ENCODE measurements at regions not wholly inside any gene's neighbourhood (a gene's known extent, or its start where the extent isn't known, plus 50 kb on each side); places are given as distances from the start of the nearest gene placed in this dataset.

DNA sequence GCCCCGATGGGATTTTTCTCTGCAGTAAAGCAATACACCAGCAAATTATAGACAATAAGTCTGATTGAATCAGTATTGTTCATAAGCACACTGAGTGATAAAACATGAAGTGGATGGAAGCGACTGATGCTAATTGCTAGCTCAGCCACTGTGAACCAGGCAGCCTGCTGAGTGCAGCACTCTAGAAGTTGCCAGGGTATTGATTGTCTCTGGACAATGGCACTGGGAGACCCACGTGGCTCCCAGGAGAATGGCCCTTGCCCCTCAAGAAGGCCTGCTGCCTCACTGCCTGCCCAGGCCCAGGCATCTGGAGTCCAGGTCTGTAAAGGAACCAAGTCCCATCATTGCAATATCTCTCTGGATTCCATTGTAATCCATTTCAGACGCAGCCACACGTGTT, 80.4 kb upstream of the TCERG1L start:
- WGBS, 3 donors: 83 to 93% (median 86%) methylated on average over 5 of the region's 5 CpGs
- no peaks in the 10 kb centered on the region for H3K27me3 ChIP-seq
- no peak overlapping the region for H3K27ac ChIP-seq
- H3K9me3 ChIP-seq: no peaks in the 10 kb centered on the region
- H3K4me1 ChIP-seq (ENCODE audit: insufficient read depth): peaks cover 3% of the 10 kb centered on the region
- H3K36me3 ChIP-seq: no peaks in the 10 kb centered on the region
- TF ChIP-seq EP300 (IDR thresholded peaks at IDR 0.05) (no peak), POLR2A (IDR thresholded peaks at IDR 0.05) (no peak), CTCF (IDR thresholded peaks at IDR 0.05) (no peak)
- no peak for DNase-seq
- intact Hi-C loops (cut with DNase I): loop anchor here in 1 of 4 donors (10.0 kb wide), 1 partner anchor 63 kb away; no protein-coding TSS in a partner anchor
- no peak overlapping the region for H3K4me3 ChIP-seq

DNA sequence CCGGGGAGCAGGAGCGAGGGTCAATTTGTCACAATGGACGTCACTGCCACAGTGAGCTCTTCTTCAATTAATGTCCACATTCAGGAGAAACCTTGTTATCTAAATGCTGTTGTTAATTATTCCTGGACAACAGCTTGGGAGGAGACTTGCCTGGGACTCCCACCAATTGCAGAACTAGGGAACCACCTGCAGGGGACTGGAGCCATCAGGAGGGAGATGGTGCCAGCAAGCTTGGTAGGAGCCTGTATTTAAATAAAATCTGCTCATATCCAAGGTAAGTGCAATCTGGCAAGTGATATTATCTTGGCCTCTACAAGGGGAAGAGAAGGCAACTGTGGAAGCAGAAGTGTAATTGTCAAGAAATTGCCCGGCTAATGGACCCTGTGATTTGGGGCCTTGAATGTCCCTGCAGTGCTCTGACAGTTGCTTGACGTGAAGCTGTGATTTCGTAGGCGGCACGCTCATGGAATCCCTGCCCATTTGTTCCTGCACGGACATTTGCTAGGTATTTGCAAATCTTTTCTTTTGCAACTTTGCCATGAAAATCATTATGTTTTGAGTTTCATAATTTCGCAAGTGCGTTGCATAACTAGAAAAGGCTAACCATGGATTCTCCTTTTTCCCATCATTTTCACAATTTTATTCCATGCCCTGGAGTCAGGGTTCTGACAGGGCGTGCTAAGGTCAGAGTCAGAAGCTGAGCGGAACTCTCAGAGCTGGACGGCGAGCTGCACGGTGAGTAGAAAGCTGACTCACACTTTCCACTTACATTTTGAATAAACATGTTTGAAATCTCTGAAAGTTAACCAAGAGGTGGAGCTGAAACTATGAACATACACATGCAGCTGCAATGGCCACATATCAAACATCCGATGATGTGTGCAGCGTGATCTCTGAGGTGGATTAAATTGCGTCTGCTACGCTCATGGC, 84.9 kb upstream of the TCERG1L start:
- H3K4me3 ChIP-seq: no peak overlapping the region
- DNase-seq: peak; percentile 44 to 78 (median 64)
- H3K36me3 ChIP-seq: no peaks in the 10 kb centered on the region
- peak overlapping the region in 1 of 2 donors; percentile 27 for H3K27ac ChIP-seq
- peak in 1 of 3 donors; percentile 12 for TF ChIP-seq CTCF (IDR thresholded peaks at IDR 0.05)
- TF ChIP-seq POLR2A (IDR thresholded peaks at IDR 0.05): no peak
- no peak for TF ChIP-seq EP300 (IDR thresholded peaks at IDR 0.05)
- intact Hi-C loops (cut with DNase I): loop anchor here in 1 of 4 donors (10.0 kb wide), 1 partner anchor 58 kb away; no protein-coding TSS in a partner anchor
- H3K4me1 ChIP-seq (ENCODE audit: insufficient read depth): peaks cover 3% of the 10 kb centered on the region
- WGBS, 3 donors: 22 to 24% (median 23%) methylated on average over 20 of the region's 20 CpGs
- no peaks in the 10 kb centered on the region for H3K9me3 ChIP-seq
- no peaks in the 10 kb centered on the region for H3K27me3 ChIP-seq

DNA sequence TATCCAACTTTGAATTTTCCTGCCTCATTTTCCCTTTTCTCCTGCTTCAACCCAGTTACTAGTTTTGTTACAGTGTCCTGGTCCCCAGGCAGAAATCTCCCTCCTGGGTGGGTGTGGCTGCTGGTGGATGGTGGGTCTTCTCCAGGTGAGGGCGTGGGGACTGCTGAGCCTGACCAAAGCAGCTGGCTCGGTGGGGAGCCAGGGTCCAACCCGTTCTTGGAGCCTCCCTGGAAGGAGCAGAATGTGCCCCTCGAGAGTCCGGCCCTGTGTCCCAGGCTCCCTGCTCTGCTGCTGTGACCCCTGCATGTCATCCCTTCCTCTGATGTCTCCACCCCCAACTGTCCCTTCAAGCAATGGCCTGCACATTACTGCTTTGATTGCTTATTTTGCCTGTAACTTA, 86.6 kb upstream of the TCERG1L start:
- DNase-seq: no peak
- Histone ChIP-seq H3K4me1 (ENCODE audit: insufficient read depth) (peaks cover 4% of the 10 kb centered on the region), H3K27ac (no peak overlapping the region), H3K4me3 (no peak overlapping the region), H3K27me3 (no peaks in the 10 kb centered on the region), H3K36me3 (no peaks in the 10 kb centered on the region), H3K9me3 (no peaks in the 10 kb centered on the region)
- TF ChIP-seq POLR2A (IDR thresholded peaks at IDR 0.05) (no peak), CTCF (IDR thresholded peaks at IDR 0.05) (no peak)
- WGBS, 3 donors: 75 to 81% (median 80%) methylated on average over 5 of the region's 5 CpGs
- intact Hi-C loops (cut with DNase I): loop anchor here in 1 of 4 donors (10.0 kb wide), 1 partner anchor 57 kb away; no protein-coding TSS in a partner anchor

DNA sequence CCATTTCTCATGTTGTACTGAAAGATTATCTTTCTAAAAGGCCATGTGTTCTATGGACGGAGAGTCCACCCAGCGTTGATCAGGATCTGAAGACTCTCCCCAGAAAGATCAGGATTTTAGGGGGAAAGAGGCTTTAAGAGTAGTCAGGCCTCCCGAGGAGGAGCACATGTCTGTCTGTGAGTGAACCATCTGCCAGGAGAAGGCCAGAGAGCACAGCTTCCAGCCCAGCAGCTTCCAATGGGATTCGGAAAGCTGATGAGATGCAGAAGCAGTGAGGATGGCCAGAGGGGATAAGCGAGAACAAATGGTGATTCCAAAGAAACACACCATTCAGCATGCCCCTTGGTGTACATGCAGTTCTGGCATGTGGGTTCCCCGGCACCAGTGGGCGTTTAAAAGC, 88.5 kb upstream of the TCERG1L start:
- Histone ChIP-seq H3K27me3 (no peaks in the 10 kb centered on the region), H3K36me3 (no peaks in the 10 kb centered on the region), H3K27ac (no peak overlapping the region), H3K4me1 (ENCODE audit: insufficient read depth) (peaks cover 5% of the 10 kb centered on the region), H3K9me3 (no peaks in the 10 kb centered on the region), H3K4me3 (no peak overlapping the region)
- DNase-seq: no peak
- TF ChIP-seq CTCF (IDR thresholded peaks at IDR 0.05) (no peak), EP300 (IDR thresholded peaks at IDR 0.05) (no peak), POLR2A (IDR thresholded peaks at IDR 0.05) (no peak)
- intact Hi-C loops (cut with DNase I): loop anchor here in 1 of 4 donors (10.0 kb wide), 1 partner anchor 55 kb away; no protein-coding TSS in a partner anchor
- 78 to 85% (median 80%) methylated on average over 7 of the region's 7 CpGs for WGBS, 3 donors
